ENCODE measurements at regions not wholly inside any gene's neighbourhood (a gene's known extent, or its start where the extent isn't known, plus 50 kb on each side); places are given as distances from the start of the nearest gene placed in this dataset.
A peak's percentile ranks its signal among the peaks of the same experiment; 100 is the strongest.

GRCh38 chr13:57224414-57224813, 57.4 kb downstream of the PRR20E start:
- no peak for DNase-seq

- DNase-seq = no peak
Measured at GRCh38 chr13:57250472-57250871, 83.5 kb downstream of the PRR20E start.

GRCh38 chr13:57253551-57253950, 86.6 kb downstream of the PRR20E start:
- DNase-seq = peak; percentile 1

- peak; percentile 2 for DNase-seq
Measured at GRCh38 chr13:57264965-57265364, 98.0 kb downstream of the PRR20E start.

- DNase-seq = no peak
Measured at GRCh38 chr13:57270493-57270892, 103.5 kb downstream of the PRR20E start.

GRCh38 chr13:57286511-57287098, 119.6 kb downstream of the PRR20E start:
- no peak for DNase-seq

GRCh38 chr13:57302604-57303003, 135.6 kb downstream of the PRR20E start:
- DNase-seq = no peak

GRCh38 chr13:57311009-57311586, 144.1 kb downstream of the PRR20E start:
- no peak for DNase-seq

- no peak for DNase-seq
Measured at GRCh38 chr13:57314897-57315520, 148.0 kb downstream of the PRR20E start.

GRCh38 chr13:57326532-57326931, 159.5 kb downstream of the PRR20E start:
- DNase-seq = no peak

- DNase-seq = no peak
Measured at GRCh38 chr13:57340878-57341277, 173.9 kb downstream of the PRR20E start.

GRCh38 chr13:57345526-57345925, 178.5 kb downstream of the PRR20E start:
- DNase-seq = no peak

GRCh38 chr13:57346786-57347185, 179.8 kb downstream of the PRR20E start:
- DNase-seq = no peak

- DNase-seq = no peak
Measured at GRCh38 chr13:57352114-57352513, 185.1 kb downstream of the PRR20E start.

GRCh38 chr13:57353831-57354230, 186.8 kb downstream of the PRR20E start:
- no peak for DNase-seq

- no peak for DNase-seq
Measured at GRCh38 chr13:57375876-57376275, 208.9 kb downstream of the PRR20E start.

- DNase-seq = peak; percentile 21
Measured at GRCh38 chr13:57408312-57408711, 223.2 kb upstream of the PCDH17 start.

- peak; percentile 3 for DNase-seq
Measured at GRCh38 chr13:57409121-57409520, 222.4 kb upstream of the PCDH17 start.

- DNase-seq = no peak
Measured at GRCh38 chr13:57409656-57410055, 221.9 kb upstream of the PCDH17 start.

GRCh38 chr13:57418067-57418677, 213.4 kb upstream of the PCDH17 start:
- DNase-seq = no peak

GRCh38 chr13:57424379-57424778, 207.2 kb upstream of the PCDH17 start:
- DNase-seq = no peak

- no peak for DNase-seq
Measured at GRCh38 chr13:57425531-57425930, 206.0 kb upstream of the PCDH17 start.

GRCh38 chr13:57437587-57437986, 194.0 kb upstream of the PCDH17 start:
- DNase-seq = no peak

- no peak for DNase-seq
Measured at GRCh38 chr13:57438072-57438471, 193.5 kb upstream of the PCDH17 start.
